ENCODE measurements at regions not wholly inside any gene's neighbourhood (a gene's known extent, or its start where the extent isn't known, plus 50 kb on each side); places are given as distances from the start of the nearest gene placed in this dataset.

DNA sequence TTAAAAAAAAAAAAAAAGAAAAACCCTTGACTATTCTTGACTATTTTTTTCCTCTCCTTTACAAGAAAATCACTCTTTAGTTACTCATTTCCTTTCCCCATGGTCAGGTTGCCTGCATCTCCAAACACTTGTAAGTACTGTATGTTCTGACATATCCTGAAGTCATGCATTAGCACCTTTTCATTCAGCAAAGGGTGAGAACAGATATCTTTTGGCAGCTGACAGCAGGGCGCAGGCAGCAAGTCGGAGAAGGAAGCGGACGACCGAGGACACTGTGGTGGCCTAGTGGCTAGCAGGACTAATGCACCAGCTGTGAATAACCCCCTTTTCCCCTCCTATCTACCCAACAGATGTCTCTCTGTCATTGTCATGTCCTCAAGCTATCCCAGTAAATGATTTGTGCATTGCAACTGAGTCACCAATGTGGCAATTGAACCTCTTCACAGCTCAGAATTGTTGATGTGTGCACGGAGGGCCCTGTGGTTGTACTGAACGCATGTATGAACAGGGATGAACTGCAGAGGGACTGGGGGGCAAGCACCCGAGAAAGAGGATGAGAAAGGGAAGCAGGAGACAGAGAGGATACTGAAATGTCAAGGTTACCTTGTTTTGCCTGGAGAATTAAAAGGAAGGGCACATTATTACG is 996.0 kb upstream of the ARRDC3 start:
- ChIA-PET CTCF (no interaction called here), POLR2A (no interaction called here)
- TF ChIP-seq, protein P1, sequence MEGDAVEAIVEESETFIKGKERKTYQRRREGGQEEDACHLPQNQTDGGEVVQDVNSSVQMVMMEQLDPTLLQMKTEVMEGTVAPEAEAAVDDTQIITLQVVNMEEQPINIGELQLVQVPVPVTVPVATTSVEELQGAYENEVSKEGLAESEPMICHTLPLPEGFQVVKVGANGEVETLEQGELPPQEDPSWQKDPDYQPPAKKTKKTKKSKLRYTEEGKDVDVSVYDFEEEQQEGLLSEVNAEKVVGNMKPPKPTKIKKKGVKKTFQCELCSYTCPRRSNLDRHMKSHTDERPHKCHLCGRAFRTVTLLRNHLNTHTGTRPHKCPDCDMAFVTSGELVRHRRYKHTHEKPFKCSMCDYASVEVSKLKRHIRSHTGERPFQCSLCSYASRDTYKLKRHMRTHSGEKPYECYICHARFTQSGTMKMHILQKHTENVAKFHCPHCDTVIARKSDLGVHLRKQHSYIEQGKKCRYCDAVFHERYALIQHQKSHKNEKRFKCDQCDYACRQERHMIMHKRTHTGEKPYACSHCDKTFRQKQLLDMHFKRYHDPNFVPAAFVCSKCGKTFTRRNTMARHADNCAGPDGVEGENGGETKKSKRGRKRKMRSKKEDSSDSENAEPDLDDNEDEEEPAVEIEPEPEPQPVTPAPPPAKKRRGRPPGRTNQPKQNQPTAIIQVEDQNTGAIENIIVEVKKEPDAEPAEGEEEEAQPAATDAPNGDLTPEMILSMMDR (IDR thresholded peaks at IDR 0.05), result no peak
- TF ChIP-seq TCF7L2 (IDR thresholded peaks at IDR 0.05; ENCODE audit: low read depth, low read length) (no peak), SIN3A (IDR thresholded peaks at IDR 0.05; ENCODE audit: borderline replicate concordance, insufficient read depth, low read depth, low read length) (no peak), POLR2AphosphoS5 (IDR thresholded peaks at IDR 0.05; ENCODE audit: low read depth, low read length) (no peak)
- TF ChIP-seq, protein P2, sequence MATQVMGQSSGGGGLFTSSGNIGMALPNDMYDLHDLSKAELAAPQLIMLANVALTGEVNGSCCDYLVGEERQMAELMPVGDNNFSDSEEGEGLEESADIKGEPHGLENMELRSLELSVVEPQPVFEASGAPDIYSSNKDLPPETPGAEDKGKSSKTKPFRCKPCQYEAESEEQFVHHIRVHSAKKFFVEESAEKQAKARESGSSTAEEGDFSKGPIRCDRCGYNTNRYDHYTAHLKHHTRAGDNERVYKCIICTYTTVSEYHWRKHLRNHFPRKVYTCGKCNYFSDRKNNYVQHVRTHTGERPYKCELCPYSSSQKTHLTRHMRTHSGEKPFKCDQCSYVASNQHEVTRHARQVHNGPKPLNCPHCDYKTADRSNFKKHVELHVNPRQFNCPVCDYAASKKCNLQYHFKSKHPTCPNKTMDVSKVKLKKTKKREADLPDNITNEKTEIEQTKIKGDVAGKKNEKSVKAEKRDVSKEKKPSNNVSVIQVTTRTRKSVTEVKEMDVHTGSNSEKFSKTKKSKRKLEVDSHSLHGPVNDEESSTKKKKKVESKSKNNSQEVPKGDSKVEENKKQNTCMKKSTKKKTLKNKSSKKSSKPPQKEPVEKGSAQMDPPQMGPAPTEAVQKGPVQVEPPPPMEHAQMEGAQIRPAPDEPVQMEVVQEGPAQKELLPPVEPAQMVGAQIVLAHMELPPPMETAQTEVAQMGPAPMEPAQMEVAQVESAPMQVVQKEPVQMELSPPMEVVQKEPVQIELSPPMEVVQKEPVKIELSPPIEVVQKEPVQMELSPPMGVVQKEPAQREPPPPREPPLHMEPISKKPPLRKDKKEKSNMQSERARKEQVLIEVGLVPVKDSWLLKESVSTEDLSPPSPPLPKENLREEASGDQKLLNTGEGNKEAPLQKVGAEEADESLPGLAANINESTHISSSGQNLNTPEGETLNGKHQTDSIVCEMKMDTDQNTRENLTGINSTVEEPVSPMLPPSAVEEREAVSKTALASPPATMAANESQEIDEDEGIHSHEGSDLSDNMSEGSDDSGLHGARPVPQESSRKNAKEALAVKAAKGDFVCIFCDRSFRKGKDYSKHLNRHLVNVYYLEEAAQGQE (IDR thresholded peaks at IDR 0.05; ENCODE audit: insufficient read depth in 1 of 2, low read depth in 2 of 2, low read length in 1 of 2), result no peak
- H3K4me3 ChIP-seq (ENCODE audit: low read depth in 2 of 2, low read length in 2 of 2), result peak overlapping the region in 1 of 2 experiments; percentile 34; a peak in 2 of 4 replicates
- ATAC-seq, result peak; percentile 93
- intact Hi-C loops (cut with micrococcal nuclease; ENCODE audit: unreplicated experiment), result loop anchor here (5.0 kb wide), 1 partner anchor 362 kb away; no protein-coding TSS in a partner anchor
- peak overlapping the region; percentile 71 for H3K27ac ChIP-seq (ENCODE audit: low read length)
- H3K27me3 ChIP-seq (ENCODE audit: control insufficient read depth, insufficient read depth, low read length), result no peaks in the 10 kb centered on the region
- DNase-seq (ENCODE audit: low read depth, low spot score), result no peak
- no peaks in the 10 kb centered on the region for H3K36me3 ChIP-seq (ENCODE audit: control insufficient read depth, insufficient read depth, low read length)
- no TSS peak for BruUV-seq (replicated peaks)
- in situ Hi-C loops (cut with HindIII; ENCODE audit: low pct_unique_long_range_greater_than_20kb, low sequenced_read_pairs), result no loop called here
- peaks cover 27% of the 10 kb centered on the region for H3K4me1 ChIP-seq (ENCODE audit: control insufficient read depth, insufficient read depth, low read length)
- H3K9me3 ChIP-seq (ENCODE audit: control insufficient read depth, insufficient read depth, low read depth, low read length), result peaks cover 3% of the 10 kb centered on the region; the same call in 1 of the 2 replicates

DNA sequence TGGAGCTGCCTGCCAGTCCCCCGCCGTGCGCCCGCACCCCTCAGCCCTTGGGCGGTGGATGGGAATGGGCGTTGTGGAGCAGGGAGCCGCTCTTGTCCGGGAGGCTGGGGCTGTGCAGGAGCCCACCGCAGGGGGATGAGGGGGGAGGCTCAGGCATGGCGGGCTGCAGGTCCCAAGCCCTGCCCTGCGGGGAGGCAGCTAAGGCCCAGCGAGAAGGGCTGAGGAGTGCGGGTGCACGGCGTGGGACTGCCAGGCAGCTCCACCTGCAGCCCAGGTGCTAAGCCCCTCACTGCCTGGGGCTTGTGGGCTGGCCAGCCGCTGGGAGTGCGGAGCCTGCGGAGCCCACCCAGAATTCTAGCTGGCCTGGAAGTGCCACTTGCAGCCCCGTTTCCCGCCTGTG is 991.7 kb upstream of the ARRDC3 start:
- no peaks in the 10 kb centered on the region for H3K27me3 ChIP-seq (ENCODE audit: control insufficient read depth, insufficient read depth, low read length)
- POLR2A ChIA-PET, result no interaction called here
- intact Hi-C loops (cut with micrococcal nuclease; ENCODE audit: unreplicated experiment), result loop anchor here (5.0 kb wide), 1 partner anchor 358 kb away; no protein-coding TSS in a partner anchor

More for the DNA sequence above, 991.7 kb upstream of the ARRDC3 start:
- H3K27ac ChIP-seq (ENCODE audit: low read length), result no peak overlapping the region
- H3K9me3 ChIP-seq (ENCODE audit: control insufficient read depth, insufficient read depth, low read depth, low read length), result peaks cover 3% of the 10 kb centered on the region; the same call in 1 of the 2 replicates
- DNase-seq (ENCODE audit: low read depth, low spot score) (no peak), ATAC-seq (no peak)
- TF ChIP-seq SIN3A (IDR thresholded peaks at IDR 0.05; ENCODE audit: borderline replicate concordance, insufficient read depth, low read depth, low read length), result no peak
- TF ChIP-seq POLR2AphosphoS5 (IDR thresholded peaks at IDR 0.05; ENCODE audit: low read depth, low read length), result no peak
- TF ChIP-seq, protein P1 (IDR thresholded peaks at IDR 0.05), result no peak
- TF ChIP-seq, protein P2 (IDR thresholded peaks at IDR 0.05; ENCODE audit: insufficient read depth in 1 of 2, low read depth in 2 of 2, low read length in 1 of 2), result no peak
- no peak for TF ChIP-seq TCF7L2 (IDR thresholded peaks at IDR 0.05; ENCODE audit: low read depth, low read length)
- peaks cover 20% of the 10 kb centered on the region for H3K4me1 ChIP-seq (ENCODE audit: control insufficient read depth, insufficient read depth, low read length)
- no peaks in the 10 kb centered on the region for H3K36me3 ChIP-seq (ENCODE audit: control insufficient read depth, insufficient read depth, low read length)
- BruUV-seq (replicated peaks), result no TSS peak
- CTCF ChIA-PET, result no interaction called here
- H3K4me3 ChIP-seq (ENCODE audit: low read depth in 2 of 2, low read length in 2 of 2), result no peak overlapping the region
- in situ Hi-C loops (cut with HindIII; ENCODE audit: low pct_unique_long_range_greater_than_20kb, low sequenced_read_pairs), result no loop called here
